HL-60 (cell line): ENCODE measurements at regions not wholly inside any gene's neighbourhood (a gene's known extent, or its start where the extent isn't known, plus 50 kb on each side); places are given as distances from the start of the nearest gene placed in this dataset.

Source experiments
- DNase-seq, 2 experiments: peaks; one replicate each; pipeline ENCODE4 v3.0.0-alpha.2; 2010 to 2020; ENCODE audit warnings: low read depth in 1 of 2, low spot score in 1 of 2
- H3K27ac ChIP-seq: fragments of 250-450 bp; sonication (Bioruptor Pico); replicated peaks from 2 replicates; pipeline ENCODE4 v1.5.1; 2020; ENCODE audit warnings: mild to moderate bottlenecking, moderate library complexity
- H3K27me3 ChIP-seq: fragments of 250-450 bp; sonication (Bioruptor Pico); 2 replicates; pipeline ENCODE4 v1.5.1; 2021; ENCODE audit warnings: mild to moderate bottlenecking, moderate library complexity; ENCODE audit not compliant: insufficient read depth, poor library complexity, severe bottlenecking
- H3K4me3 ChIP-seq: replicated peaks from 2 replicates; pipeline ENCODE4 v1.5.1; 2011; ENCODE audit warnings: mild to moderate bottlenecking, control low read depth, low read length; ENCODE audit not compliant: insufficient read depth
- CTCF ChIP-seq: IDR thresholded peaks from one replicate; pipeline ENCODE4 v1.5.1; 2011; ENCODE audit warnings: low read length, control low read depth, inconsistent platforms; ENCODE audit not compliant: insufficient read depth
- GABPA ChIP-seq: IDR thresholded peaks from 2 replicates; pipeline ENCODE4 v1.6.1; 2012; ENCODE audit warnings: low read depth
- POLR2AphosphoS5 ChIP-seq: IDR thresholded peaks from 2 replicates; pipeline ENCODE4 v1.6.1; 2012; ENCODE audit warnings: low read depth
- REST ChIP-seq: IDR thresholded peaks from 2 replicates; pipeline ENCODE4 v1.6.1; 2012; ENCODE audit warnings: low read depth; ENCODE audit not compliant: insufficient replicate concordance
- SPI1 ChIP-seq: IDR thresholded peaks from 2 replicates; pipeline ENCODE4 v1.6.1; 2012; ENCODE audit warnings: low read depth, mild to moderate bottlenecking, borderline replicate concordance

GRCh38 chr15:67969892-67970291 lies 84.2 kb upstream of the PIAS1 start:
- TF ChIP-seq SPI1 (no peak), CTCF (no peak), POLR2AphosphoS5 (no peak), REST (no peak), GABPA (no peak)
- Histone ChIP-seq H3K4me3 (no peak overlapping the region), H3K27ac (no peak overlapping the region), H3K27me3 (no peaks in the 10 kb centered on the region)
- no peak for DNase-seq

- TF ChIP-seq REST (no peak), POLR2AphosphoS5 (no peak), CTCF (no peak), SPI1 (no peak), GABPA (no peak)
- H3K27me3 ChIP-seq, result no peaks in the 10 kb centered on the region
- H3K27ac ChIP-seq, result no peak overlapping the region
- DNase-seq, result no peak
- no peak overlapping the region for H3K4me3 ChIP-seq
Observed at GRCh38 chr15:67972377-67972776, 81.7 kb upstream of the PIAS1 start.

- TF ChIP-seq POLR2AphosphoS5, result no peak
- no peak for TF ChIP-seq REST
- no peak for TF ChIP-seq CTCF
- TF ChIP-seq GABPA, result no peak
- TF ChIP-seq SPI1, result no peak
- Histone ChIP-seq H3K27ac (no peak overlapping the region), H3K4me3 (no peak overlapping the region), H3K27me3 (no peaks in the 10 kb centered on the region)
- no peak for DNase-seq
Observed at GRCh38 chr15:67973846-67974245, 80.3 kb upstream of the PIAS1 start.
